Fibroblast of skin of left quadriceps (primary cell): ENCODE measurements at regions not wholly inside any gene's neighbourhood (a gene's known extent, or its start where the extent isn't known, plus 50 kb on each side); places are given as distances from the start of the nearest gene placed in this dataset.
"Not testable (repeated sequence)": the region's sequence is repeated elsewhere in the genome, so short reads cannot be mapped to it uniquely, and the experiment has no call there.

Experiments
- DNase-seq, 2 experiments: peaks; one replicate each; pipeline ENCODE4 v3.0.0-alpha.2; 2013; ENCODE audit warnings: low read depth in 2 of 2

GRCh38 chr16:29310852-29311314 lies 95.6 kb downstream of the NPIPB11 start:
- DNase-seq, result no peak

GRCh38 chr16:29310243-29310642 lies 96.3 kb downstream of the NPIPB11 start:
- not testable (repeated sequence) for DNase-seq

- DNase-seq, result not testable (repeated sequence)
Measured at GRCh38 chr16:29309601-29310000, 96.9 kb downstream of the NPIPB11 start.

- no peak for DNase-seq
Measured at GRCh38 chr16:29308644-29309546, 97.6 kb downstream of the NPIPB11 start.

GRCh38 chr16:29307598-29308507 lies 98.7 kb downstream of the NPIPB11 start:
- DNase-seq, result no peak

- DNase-seq, result no peak
Measured at GRCh38 chr16:29306943-29307597, 99.4 kb downstream of the NPIPB11 start.

GRCh38 chr16:29306201-29306600 lies 100.3 kb downstream of the NPIPB11 start:
- no peak for DNase-seq

GRCh38 chr16:29305018-29305417 lies 101.5 kb downstream of the NPIPB11 start:
- DNase-seq, result not testable (repeated sequence)

GRCh38 chr16:29304251-29304650 lies 102.3 kb downstream of the NPIPB11 start:
- DNase-seq, result no peak

- DNase-seq, result no peak
Measured at GRCh38 chr16:29303520-29303919, 103.0 kb downstream of the NPIPB11 start.

- DNase-seq, result no peak
Measured at GRCh38 chr16:29302976-29303375, 103.5 kb downstream of the NPIPB11 start.

GRCh38 chr16:29302433-29302832 lies 104.1 kb downstream of the NPIPB11 start:
- not testable (repeated sequence) for DNase-seq

- not testable (repeated sequence) for DNase-seq
Measured at GRCh38 chr16:29301662-29302285, 104.7 kb downstream of the NPIPB11 start.

- DNase-seq, result not testable (repeated sequence)
Measured at GRCh38 chr16:29300541-29301535, 105.7 kb downstream of the NPIPB11 start.

GRCh38 chr16:29300030-29300491 lies 106.5 kb downstream of the NPIPB11 start:
- not testable (repeated sequence) for DNase-seq

GRCh38 chr16:29298997-29299396 lies 107.5 kb downstream of the NPIPB11 start:
- not testable (repeated sequence) for DNase-seq

GRCh38 chr16:29298307-29298706 lies 108.2 kb downstream of the NPIPB11 start:
- not testable (repeated sequence) for DNase-seq

- not testable (repeated sequence) for DNase-seq
Measured at GRCh38 chr16:29297809-29298177, 108.7 kb downstream of the NPIPB11 start.

GRCh38 chr16:29297144-29297808 lies 109.2 kb downstream of the NPIPB11 start:
- DNase-seq, result not testable (repeated sequence)
